BE2C (cell line): ENCODE measurements at regions not wholly inside any gene's neighbourhood (a gene's known extent, or its start where the extent isn't known, plus 50 kb on each side); places are given as distances from the start of the nearest gene placed in this dataset.

ENCODE experiments used
- DNase-seq: peaks from one replicate; pipeline ENCODE4 v3.0.0-alpha.2; 2020
- H3K27me3 ChIP-seq: fragments of 250-450 bp; sonication (Bioruptor Pico); 2 replicates; pipeline ENCODE4 v1.5.1; 2020; ENCODE audit warnings: mild to moderate bottlenecking
- H3K36me3 ChIP-seq: fragments of 250-450 bp; sonication (Bioruptor Pico); 2 replicates; pipeline ENCODE4 v1.5.1; 2020; ENCODE audit warnings: mild to moderate bottlenecking
- H3K4me1 ChIP-seq: fragments of 250-450 bp; sonication (Bioruptor Pico); 2 replicates; pipeline ENCODE4 v1.5.1; 2020
- H3K4me3 ChIP-seq: 2 replicates; pipeline ENCODE4 v1.5.1; 2011; ENCODE audit warnings: low read depth, low read length
- H3K9me3 ChIP-seq: fragments of 250-450 bp; sonication (Bioruptor Pico); 2 replicates; pipeline ENCODE4 v1.5.1; 2020
- TF ChIP-seq, protein P1 (sequence below): IDR thresholded peaks from 2 replicates; pipeline ENCODE4 v1.5.1; 2012; ENCODE audit warnings: mild to moderate bottlenecking, low read depth, low read length

DNA sequence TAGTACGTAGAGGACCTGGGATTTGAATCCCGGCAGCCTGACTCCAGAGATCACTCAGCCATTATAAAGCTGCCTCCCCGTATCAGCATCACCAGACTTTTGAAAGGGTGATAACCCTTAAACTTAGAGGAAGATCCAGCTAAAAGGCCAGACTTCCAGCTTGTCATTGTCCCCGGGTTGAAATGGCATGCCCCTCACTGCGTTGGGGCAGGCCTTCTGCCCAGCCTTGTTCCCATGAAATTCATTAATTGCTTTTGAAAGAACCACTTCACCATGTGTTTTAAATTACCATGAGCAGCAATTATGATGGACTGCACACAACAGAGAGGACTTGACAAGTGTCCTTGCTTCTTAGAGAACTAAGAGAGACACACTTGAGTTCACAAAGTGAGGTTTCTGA lies 269.6 kb upstream of the CRY1 start:
- H3K4me1 ChIP-seq = no peaks in the 10 kb centered on the region

DNA sequence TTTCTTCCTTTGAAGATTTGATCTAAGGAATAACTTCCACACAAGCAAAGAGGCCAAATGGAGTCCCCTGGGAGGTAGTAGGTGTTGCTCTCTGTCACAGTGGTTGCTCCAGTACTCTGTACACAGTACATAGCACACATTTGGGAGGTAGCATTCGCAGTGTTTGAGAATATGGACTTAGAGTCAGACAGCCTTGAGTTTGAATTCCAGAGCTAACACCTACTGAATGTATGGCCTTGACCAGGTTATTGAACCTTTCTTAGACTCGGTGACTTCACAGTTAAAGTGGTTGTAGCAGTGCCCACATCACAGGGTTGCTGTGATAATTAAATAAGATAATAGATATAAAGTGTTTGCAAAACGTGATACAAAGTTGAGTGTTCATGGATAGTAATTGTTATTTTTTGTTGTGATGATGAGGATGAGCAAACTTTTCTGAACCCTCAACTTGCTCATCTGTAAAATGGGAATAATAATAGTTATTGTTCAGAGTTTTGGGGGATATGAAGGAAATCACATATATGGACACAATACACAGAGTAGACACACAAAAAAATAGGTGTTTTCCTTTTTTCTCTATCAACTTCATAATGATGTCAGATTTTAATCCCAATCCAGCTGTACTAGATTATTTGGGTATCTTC lies 271.6 kb upstream of the CRY1 start:
- H3K4me1 ChIP-seq = no peaks in the 10 kb centered on the region
- H3K9me3 ChIP-seq = no peaks in the 10 kb centered on the region
- no peak overlapping the region for H3K4me3 ChIP-seq
- peaks cover 5% of the 10 kb centered on the region; the same call in 1 of the 2 replicates for H3K27me3 ChIP-seq
- no peak for DNase-seq
- no peaks in the 10 kb centered on the region for H3K36me3 ChIP-seq
- TF ChIP-seq, protein P1, sequence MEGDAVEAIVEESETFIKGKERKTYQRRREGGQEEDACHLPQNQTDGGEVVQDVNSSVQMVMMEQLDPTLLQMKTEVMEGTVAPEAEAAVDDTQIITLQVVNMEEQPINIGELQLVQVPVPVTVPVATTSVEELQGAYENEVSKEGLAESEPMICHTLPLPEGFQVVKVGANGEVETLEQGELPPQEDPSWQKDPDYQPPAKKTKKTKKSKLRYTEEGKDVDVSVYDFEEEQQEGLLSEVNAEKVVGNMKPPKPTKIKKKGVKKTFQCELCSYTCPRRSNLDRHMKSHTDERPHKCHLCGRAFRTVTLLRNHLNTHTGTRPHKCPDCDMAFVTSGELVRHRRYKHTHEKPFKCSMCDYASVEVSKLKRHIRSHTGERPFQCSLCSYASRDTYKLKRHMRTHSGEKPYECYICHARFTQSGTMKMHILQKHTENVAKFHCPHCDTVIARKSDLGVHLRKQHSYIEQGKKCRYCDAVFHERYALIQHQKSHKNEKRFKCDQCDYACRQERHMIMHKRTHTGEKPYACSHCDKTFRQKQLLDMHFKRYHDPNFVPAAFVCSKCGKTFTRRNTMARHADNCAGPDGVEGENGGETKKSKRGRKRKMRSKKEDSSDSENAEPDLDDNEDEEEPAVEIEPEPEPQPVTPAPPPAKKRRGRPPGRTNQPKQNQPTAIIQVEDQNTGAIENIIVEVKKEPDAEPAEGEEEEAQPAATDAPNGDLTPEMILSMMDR = no peak

More for the DNA sequence above, 269.6 kb upstream of the CRY1 start:
- H3K9me3 ChIP-seq = no peaks in the 10 kb centered on the region
- H3K4me3 ChIP-seq = no peak overlapping the region
- no peaks in the 10 kb centered on the region for H3K36me3 ChIP-seq
- H3K27me3 ChIP-seq = peaks cover 5% of the 10 kb centered on the region; the same call in 1 of the 2 replicates
- TF ChIP-seq, protein P1 = no peak
- DNase-seq = no peak

DNA sequence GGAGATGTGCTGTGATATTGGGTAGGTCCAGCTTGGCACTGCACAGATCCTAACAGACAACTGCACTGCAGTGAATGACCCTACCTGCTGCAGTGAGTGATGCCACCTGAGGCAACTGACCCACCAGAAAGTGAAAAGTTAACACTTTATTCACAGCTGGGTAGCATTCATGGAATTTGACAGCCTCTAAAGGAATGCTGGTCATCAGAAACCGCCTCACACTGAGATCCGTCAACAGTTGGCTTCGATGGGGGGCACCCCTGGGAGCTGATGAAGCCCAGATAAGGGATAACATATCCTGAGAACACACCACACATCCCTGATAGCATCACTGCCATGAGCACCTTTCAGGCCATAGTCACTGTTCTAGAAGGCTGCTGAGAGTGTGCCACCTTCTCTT lies 272.4 kb upstream of the CRY1 start:
- no peaks in the 10 kb centered on the region for H3K9me3 ChIP-seq

DNA sequence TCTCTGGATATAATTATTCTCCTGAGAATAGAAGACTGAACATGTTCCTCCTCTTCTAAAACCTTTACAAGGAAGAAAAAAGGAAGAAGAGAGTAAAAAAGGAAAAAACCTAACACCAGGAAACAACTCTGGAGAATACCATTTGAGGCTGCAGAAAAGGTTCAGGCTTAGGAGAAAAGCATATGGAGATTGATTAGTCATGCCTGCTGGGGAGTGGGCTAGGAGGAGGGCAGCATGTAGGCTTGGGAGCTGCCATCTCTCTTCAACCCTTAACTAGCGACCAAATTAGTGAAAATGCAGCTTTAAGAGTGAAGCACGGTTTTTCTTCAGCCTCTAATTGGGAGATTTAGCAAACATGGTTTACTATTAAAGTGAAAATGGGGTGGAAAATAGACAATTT lies 273.0 kb upstream of the CRY1 start:
- H3K4me1 ChIP-seq = no peaks in the 10 kb centered on the region
- H3K4me3 ChIP-seq = no peak overlapping the region
- no peaks in the 10 kb centered on the region for H3K36me3 ChIP-seq
- H3K27me3 ChIP-seq = 0 out of 2 replicates have a peak, but pooled peaks cover 5% of the 10 kb centered on the region
- DNase-seq = no peak
- TF ChIP-seq, protein P1 = no peak
- H3K9me3 ChIP-seq = no peaks in the 10 kb centered on the region

More for the DNA sequence above, 272.4 kb upstream of the CRY1 start:
- DNase-seq = no peak
- Histone ChIP-seq H3K36me3 (no peaks in the 10 kb centered on the region), H3K27me3 (0 out of 2 replicates have a peak, but pooled peaks cover 5% of the 10 kb centered on the region), H3K4me1 (no peaks in the 10 kb centered on the region), H3K4me3 (no peak overlapping the region)
- TF ChIP-seq, protein P1 = no peak

DNA sequence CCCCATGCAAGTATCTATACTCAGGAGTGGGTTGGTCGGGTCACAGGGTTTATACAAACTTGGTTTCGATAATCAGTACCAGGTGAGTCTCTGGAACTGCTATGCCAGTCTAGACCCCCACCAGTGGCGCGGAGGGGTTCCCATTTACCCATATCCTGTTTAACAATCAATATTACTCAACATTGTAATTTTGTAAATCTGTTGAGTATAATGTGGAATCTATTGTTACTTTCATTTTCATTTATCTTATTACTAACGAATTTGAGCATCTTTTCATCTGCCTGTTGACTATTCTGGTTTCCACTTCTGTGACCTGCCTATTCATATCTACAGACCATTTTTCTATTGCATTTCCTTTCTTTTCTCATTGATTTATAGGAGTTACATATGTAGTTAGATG lies 275.2 kb upstream of the CRY1 start:
- Histone ChIP-seq H3K4me1 (no peaks in the 10 kb centered on the region), H3K36me3 (no peaks in the 10 kb centered on the region), H3K9me3 (no peaks in the 10 kb centered on the region; the same call in 1 of the 2 replicates), H3K4me3 (no peak overlapping the region), H3K27me3 (0 out of 2 replicates have a peak, but pooled peaks cover 5% of the 10 kb centered on the region)
- no peak for DNase-seq
- TF ChIP-seq, protein P1 = no peak

DNA sequence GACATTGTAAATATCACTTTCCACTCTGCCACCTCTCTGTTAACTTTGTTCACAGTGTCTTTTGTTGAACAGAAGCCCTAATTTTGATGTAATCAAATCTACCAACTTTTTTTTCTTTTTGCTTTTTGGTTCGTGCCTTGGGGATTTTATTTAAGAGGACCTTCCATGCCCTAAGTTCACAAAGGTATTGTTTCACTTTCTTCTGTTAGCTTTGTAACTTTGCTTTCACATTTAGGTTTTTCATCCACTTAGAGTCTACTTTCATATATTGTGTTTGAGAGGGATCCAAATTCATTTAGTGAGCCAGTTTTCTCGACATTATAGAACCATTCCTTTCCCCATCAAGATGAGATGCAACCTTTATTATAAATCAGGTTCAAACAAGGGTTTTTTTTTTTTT lies 275.7 kb upstream of the CRY1 start:
- Histone ChIP-seq H3K4me3 (no peak overlapping the region), H3K27me3 (0 out of 2 replicates have a peak, but pooled peaks cover 5% of the 10 kb centered on the region), H3K4me1 (no peaks in the 10 kb centered on the region), H3K9me3 (no peaks in the 10 kb centered on the region; the same call in 1 of the 2 replicates), H3K36me3 (no peaks in the 10 kb centered on the region)
- TF ChIP-seq, protein P1 = no peak
- no peak for DNase-seq
